Nephron (organoid): ENCODE measurements at regions not wholly inside any gene's neighbourhood (a gene's known extent, or its start where the extent isn't known, plus 50 kb on each side); places are given as distances from the start of the nearest gene placed in this dataset.

Source experiments
- H3K27ac Mint-ChIP-seq, 3 experiments: 2 replicates each; pipeline ENCODE4 v1.8.0; 2020; ENCODE audit warnings: mixed read lengths in 3 of 3, mild to moderate bottlenecking in 2 of 3, moderate library complexity in 1 of 3
- H3K27me3 Mint-ChIP-seq: 2 replicates; pipeline ENCODE4 v1.8.0; 2021; ENCODE audit warnings: low read depth, mild to moderate bottlenecking, moderate library complexity, mixed read lengths
- H3K36me3 Mint-ChIP-seq: 2 replicates; pipeline ENCODE4 v1.8.0; 2020; ENCODE audit warnings: low read depth, mixed read lengths
- H3K4me1 Mint-ChIP-seq: 2 replicates; pipeline ENCODE4 v1.8.0; 2020; ENCODE audit warnings: mixed read lengths
- H3K4me3 Mint-ChIP-seq, 3 experiments: 2 replicates each; pipeline ENCODE4 v1.8.0; 2020; ENCODE audit warnings: mild to moderate bottlenecking in 3 of 3, mixed read lengths in 3 of 3, moderate library complexity in 2 of 3
- H3K9me3 Mint-ChIP-seq: 2 replicates; pipeline ENCODE4 v1.8.0; 2020; ENCODE audit warnings: mixed read lengths
- TF ChIP-seq, protein P1 (sequence below), 3 experiments: fragments of 200-600 bp; sonication (generic); IDR thresholded peaks; one replicate each; pipeline ENCODE4 v1.5.0; 2021; ENCODE audit warnings: antibody characterized with exemption in 3 of 3; ENCODE audit not compliant: unreplicated experiment in 3 of 3

DNA sequence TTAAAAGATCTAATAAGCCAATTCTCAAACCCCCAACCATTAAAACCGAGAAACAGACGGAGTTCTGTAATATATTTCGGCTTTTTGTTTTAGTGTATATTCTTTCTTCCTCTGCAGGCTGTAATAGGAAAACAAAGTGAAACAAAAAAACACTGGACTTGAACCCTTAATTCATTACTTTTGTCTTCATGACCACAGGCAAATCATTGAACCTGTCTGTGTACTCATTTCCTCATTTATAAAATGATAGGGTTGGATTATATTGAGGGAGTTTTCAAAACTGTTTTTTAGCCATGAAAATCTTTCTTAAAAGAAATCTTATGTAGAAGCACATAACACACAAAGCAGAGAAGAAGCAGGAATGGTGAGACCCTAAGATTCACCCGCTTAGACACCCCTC, 278.8 kb downstream of the CD83 start:
- Mint-ChIP-seq H3K4me1 (peaks cover 27% of the 10 kb centered on the region), H3K27ac (no peak overlapping the region), H3K4me3 (no peak overlapping the region), H3K27me3 (peaks cover 7% of the 10 kb centered on the region), H3K36me3 (no peaks in the 10 kb centered on the region), H3K9me3 (no peaks in the 10 kb centered on the region)
- TF ChIP-seq, protein P1, sequence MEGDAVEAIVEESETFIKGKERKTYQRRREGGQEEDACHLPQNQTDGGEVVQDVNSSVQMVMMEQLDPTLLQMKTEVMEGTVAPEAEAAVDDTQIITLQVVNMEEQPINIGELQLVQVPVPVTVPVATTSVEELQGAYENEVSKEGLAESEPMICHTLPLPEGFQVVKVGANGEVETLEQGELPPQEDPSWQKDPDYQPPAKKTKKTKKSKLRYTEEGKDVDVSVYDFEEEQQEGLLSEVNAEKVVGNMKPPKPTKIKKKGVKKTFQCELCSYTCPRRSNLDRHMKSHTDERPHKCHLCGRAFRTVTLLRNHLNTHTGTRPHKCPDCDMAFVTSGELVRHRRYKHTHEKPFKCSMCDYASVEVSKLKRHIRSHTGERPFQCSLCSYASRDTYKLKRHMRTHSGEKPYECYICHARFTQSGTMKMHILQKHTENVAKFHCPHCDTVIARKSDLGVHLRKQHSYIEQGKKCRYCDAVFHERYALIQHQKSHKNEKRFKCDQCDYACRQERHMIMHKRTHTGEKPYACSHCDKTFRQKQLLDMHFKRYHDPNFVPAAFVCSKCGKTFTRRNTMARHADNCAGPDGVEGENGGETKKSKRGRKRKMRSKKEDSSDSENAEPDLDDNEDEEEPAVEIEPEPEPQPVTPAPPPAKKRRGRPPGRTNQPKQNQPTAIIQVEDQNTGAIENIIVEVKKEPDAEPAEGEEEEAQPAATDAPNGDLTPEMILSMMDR (IDR thresholded peaks at IDR 0.05; ENCODE audit: unreplicated experiment in 3 of 3), result no peak

- H3K27ac Mint-ChIP-seq, result no peak overlapping the region
- TF ChIP-seq, protein P1 (IDR thresholded peaks at IDR 0.05; ENCODE audit: unreplicated experiment in 3 of 3), result no peak
- no peaks in the 10 kb centered on the region for H3K36me3 Mint-ChIP-seq
- H3K4me3 Mint-ChIP-seq, result no peak overlapping the region
- H3K9me3 Mint-ChIP-seq, result no peaks in the 10 kb centered on the region
- H3K27me3 Mint-ChIP-seq, result peaks cover 7% of the 10 kb centered on the region
- peaks cover 29% of the 10 kb centered on the region for H3K4me1 Mint-ChIP-seq
These were observed 279.4 kb downstream of the CD83 start for GRCh38 chr6:14396826-14397517.

GRCh38 chr6:14397518-14397901, 279.9 kb downstream of the CD83 start:
- H3K9me3 Mint-ChIP-seq, result no peaks in the 10 kb centered on the region
- H3K4me1 Mint-ChIP-seq, result peaks cover 29% of the 10 kb centered on the region
- peak overlapping the region in 1 of 3 experiments; percentile 14 for H3K27ac Mint-ChIP-seq
- no peaks in the 10 kb centered on the region for H3K36me3 Mint-ChIP-seq
- no peak overlapping the region for H3K4me3 Mint-ChIP-seq
- peaks cover 7% of the 10 kb centered on the region for H3K27me3 Mint-ChIP-seq
- TF ChIP-seq, protein P1 (IDR thresholded peaks at IDR 0.05; ENCODE audit: unreplicated experiment in 3 of 3), result no peak

DNA sequence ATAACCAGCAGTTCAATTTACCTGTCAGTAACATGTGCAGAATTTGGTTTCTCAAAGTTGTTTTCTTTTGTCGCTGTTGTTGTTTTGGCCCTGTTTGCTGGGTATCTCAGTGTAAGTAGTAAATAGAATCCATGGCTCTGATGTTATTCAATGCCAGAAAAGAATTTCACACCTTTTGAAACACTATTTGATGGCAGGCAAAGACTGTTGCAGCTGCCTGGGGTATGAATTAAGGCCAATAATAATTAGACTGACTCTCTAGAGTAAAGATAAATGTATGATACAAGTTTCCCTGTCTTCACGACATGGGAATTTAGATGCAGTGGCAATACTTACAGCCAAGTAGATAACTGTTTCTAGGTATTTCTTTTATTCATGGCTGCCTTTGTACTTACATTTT, 281.4 kb downstream of the CD83 start:
- TF ChIP-seq, protein P1 (IDR thresholded peaks at IDR 0.05; ENCODE audit: unreplicated experiment in 3 of 3), result no peak
- peaks cover 2% of the 10 kb centered on the region for H3K36me3 Mint-ChIP-seq
- no peak overlapping the region for H3K4me3 Mint-ChIP-seq
- no peak overlapping the region for H3K27ac Mint-ChIP-seq
- peaks cover 29% of the 10 kb centered on the region for H3K4me1 Mint-ChIP-seq
- no peaks in the 10 kb centered on the region for H3K9me3 Mint-ChIP-seq
- peaks cover 7% of the 10 kb centered on the region for H3K27me3 Mint-ChIP-seq

- Mint-ChIP-seq H3K4me1 (peaks cover 29% of the 10 kb centered on the region), H3K27me3 (peaks cover 7% of the 10 kb centered on the region), H3K4me3 (no peak overlapping the region), H3K27ac (peak overlapping the region in 2 of 3 experiments; percentile 57 to 86), H3K9me3 (no peaks in the 10 kb centered on the region), H3K36me3 (peaks cover 3% of the 10 kb centered on the region)
- TF ChIP-seq, protein P1 (IDR thresholded peaks at IDR 0.05; ENCODE audit: unreplicated experiment in 3 of 3), result no peak
These were observed 282.1 kb downstream of the CD83 start for GRCh38 chr6:14399635-14400034.

DNA sequence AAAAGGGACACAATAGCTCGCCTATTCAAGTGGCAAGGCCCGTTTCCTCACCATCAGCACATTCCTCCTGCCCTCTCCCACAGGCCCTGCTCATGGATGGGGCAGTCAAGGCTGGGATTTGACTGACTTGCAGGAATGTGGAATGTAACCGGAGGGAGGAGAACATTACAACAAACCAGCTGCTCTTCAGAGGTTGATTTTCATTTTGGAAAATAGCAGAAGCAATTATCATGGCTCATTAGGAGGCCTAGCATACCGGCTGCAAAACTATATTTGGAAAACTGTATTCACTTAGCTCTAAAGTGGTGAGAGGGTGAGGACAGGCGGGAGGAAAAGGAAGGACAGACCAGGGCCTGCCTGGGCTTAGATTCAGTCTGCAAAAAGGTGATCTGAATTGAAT, 283.7 kb downstream of the CD83 start:
- Mint-ChIP-seq H3K4me3 (peak overlapping the region; percentile 19 to 48 (median 22)), H3K27ac (peak overlapping the region; percentile 17 to 98 (median 96)), H3K4me1 (peaks cover 29% of the 10 kb centered on the region), H3K27me3 (peaks cover 4% of the 10 kb centered on the region), H3K36me3 (peaks cover 3% of the 10 kb centered on the region), H3K9me3 (no peaks in the 10 kb centered on the region)
- TF ChIP-seq, protein P1 (IDR thresholded peaks at IDR 0.05; ENCODE audit: unreplicated experiment in 3 of 3), result no peak
